GDM1 (cell line): ENCODE measurements at regions not wholly inside any gene's neighbourhood (a gene's known extent, or its start where the extent isn't known, plus 50 kb on each side); places are given as distances from the start of the nearest gene placed in this dataset.
"Not testable (repeated sequence)": the region's sequence is repeated elsewhere in the genome, so short reads cannot be mapped to it uniquely, and the experiment has no call there.

ENCODE experiments used
- DNase-seq: peaks from one replicate; lab custom pipeline; 2025; lab: John Stamatoyannopoulos, UW

- DNase-seq: no peak
Observed at GRCh38 chr6:112659912-112660311, 312.8 kb downstream of the RFPL4B start.

GRCh38 chr6:112660626-112661025 lies 313.5 kb downstream of the RFPL4B start:
- no peak for DNase-seq

GRCh38 chr6:112663698-112664097 lies 316.6 kb downstream of the RFPL4B start:
- no peak for DNase-seq

DNA sequence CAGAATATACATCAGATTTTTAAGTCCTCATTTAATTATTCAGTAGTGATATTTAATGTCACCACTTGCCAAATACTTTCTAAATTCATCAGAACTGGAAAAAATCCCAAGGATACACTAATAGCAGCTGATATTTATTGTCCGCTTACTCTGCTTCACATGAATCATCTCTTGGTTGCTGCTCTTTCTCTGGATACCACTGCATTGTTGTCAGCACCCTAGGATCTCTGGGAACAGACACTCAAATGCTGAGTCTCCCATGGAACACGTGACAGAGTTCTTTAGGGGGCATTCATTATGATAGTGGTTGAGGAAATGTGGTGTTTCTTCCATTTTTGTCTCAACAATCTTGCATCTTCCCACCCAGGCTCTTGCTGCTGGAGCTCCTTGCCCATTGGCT lies 318.0 kb downstream of the RFPL4B start:
- DNase-seq: no peak

DNA sequence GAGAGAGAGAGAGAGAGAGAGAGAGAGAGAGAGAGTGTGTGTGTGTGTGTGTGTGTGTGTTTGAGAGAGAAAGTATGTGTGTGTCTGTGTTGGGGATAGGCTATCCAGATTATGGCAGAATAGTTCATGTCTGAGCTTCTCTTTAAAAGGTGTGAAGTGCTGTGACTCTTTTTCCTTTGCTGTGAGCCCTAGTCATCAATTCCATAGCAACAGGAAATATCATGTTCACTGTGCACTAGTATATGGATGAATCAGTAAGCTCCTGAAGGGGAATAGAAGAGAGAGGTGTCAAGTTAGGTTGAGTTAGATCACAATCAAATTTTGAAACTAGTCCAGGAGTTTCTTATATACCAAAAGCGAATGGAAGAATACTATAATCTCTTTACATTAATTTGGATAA lies 318.7 kb downstream of the RFPL4B start:
- DNase-seq: no peak

DNA sequence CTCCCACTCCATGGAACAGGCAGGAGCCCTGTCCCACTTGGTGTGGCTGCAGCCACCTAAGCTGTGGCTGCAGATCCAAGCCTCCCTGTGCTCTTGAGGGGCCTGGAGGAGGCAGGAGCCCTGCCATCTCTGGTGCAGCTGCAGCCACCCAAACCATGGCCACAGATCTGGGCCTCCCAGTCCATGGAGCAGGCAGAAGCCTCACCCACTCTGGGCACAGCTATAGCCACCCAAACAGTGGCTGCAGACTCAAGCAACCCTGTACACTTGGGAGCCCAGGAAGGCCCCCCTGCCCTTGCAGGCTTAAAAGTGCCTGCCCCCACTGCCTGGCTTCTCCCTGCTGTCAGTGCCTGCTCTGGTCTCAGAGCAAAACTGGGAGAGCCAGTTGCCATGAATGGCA lies 320.3 kb downstream of the RFPL4B start:
- DNase-seq: no peak

DNA sequence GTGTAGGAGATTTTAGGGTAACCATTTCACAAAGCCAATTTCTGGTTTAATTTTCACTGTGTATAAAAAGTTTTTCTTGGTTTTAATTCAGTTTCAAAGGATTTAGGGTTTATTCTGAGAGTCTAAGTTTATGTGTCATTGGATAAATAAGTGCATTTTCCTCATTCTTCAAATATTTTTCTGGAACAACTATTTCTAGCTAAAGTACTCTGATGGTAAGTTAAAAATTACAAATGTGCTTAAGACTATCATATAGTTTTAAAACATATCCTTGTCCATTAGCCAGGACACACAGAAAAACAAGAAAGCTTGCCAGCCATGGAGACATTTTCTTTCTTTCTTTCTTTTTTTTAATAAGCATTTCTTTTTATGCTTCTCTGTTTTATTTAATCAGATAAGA lies 333.0 kb downstream of the RFPL4B start:
- DNase-seq: no peak

DNA sequence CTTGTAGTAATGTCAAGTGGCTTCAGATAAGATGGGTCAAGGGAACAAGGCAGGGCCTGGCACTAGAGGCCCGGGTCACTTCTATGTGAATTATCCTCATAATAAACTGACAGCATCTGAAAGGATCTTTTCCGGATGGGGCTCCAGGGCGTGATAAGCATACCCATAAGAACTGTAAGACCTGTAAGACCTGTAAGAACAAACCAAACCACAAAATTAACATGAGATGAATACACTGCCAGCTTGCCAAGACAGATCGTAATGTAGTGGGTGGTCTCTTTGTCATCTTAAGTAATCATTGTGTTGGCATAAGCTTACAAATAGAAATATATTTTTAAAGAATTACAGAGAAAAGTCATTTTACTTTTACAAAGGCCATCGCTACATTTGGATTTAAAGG lies 334.9 kb downstream of the RFPL4B start:
- DNase-seq: no peak

- no peak for DNase-seq
Observed at GRCh38 chr6:112683106-112683505, 336.0 kb downstream of the RFPL4B start.

DNA sequence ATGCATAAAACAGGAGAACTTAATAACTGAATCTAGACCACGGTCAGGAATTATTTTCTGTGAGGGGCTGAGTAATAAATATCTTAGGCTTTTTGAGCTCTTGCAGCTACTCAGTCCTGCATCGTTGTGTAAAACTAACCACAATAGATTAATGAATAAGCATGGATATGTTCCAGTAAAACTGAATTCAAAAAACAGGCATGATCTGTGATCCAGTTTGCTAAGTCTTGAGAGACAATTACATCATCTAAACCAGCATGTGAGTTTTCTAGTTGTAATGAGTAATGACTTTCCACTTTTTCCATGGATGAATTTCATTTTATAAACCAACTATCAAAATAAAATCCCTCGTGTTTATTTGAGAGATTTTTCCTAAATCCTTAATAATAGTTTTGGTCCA lies 336.8 kb downstream of the RFPL4B start:
- no peak for DNase-seq

DNA sequence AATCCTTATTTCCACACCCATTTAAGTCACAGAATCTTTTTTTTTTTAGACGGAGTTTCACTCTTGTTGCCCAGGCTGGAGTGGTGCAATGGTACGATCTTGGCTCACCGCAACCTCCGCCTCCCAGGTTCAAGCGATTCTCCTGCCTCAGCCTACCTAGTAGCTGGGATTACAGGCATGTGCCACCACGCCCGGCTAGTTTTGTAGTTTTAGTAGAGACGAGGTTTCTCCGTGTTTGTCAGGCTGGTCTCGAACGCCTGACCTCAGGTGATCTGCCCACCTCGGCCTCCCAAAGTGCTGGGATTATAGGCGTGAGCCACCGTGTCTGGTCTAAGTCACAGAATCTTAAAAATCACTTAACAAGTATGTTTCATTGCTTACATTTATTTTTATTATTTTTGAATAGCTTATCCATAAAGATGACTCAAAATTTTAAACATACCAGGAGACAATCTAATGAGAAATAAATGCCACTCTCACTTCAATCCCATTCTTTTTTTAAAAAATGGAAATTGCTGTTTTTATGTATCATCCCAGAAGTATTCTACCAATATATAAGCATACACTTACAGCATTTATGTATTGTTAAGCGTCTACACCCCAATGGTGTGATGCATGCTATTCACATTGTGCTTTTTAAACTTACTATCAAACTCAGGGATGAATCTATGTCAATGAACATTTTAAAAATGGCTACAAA lies 338.5 kb downstream of the RFPL4B start:
- DNase-seq: not testable (repeated sequence)

DNA sequence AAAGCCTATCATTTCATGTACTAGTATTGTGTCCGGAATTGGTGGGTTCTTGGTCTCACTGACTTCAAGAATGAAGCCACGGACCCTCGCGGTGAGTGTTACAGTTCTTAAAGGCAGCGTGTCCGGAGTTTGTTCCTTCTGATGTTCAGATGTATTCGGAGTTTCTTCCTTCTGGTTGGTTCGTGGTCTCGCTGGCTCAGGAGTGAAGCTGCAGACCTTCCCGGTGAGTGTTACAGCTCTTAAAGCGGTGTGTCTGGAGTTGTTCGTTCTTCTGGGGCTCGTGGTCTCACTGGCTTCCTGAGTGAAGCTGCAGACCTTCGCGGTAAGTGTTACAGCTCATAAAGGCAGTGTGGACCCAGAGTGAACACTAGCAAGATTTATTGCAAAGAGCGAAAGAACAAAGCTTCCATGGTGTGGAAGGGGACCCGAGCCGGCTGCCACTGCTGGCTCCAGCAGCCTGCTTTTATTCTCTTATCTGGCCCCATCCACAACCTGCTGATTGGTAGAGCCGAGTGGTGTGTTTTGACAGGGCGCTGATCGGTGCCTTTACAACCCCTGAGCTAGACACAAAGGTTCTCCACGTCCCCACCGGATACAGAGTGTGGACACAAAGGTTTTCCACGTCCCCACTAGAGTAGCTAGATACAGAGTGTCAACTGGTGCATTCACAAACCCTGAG lies 341.5 kb downstream of the RFPL4B start:
- DNase-seq: not testable (repeated sequence)

- not testable (repeated sequence) for DNase-seq
Observed at GRCh38 chr6:112689183-112689858, 342.2 kb downstream of the RFPL4B start.

DNA sequence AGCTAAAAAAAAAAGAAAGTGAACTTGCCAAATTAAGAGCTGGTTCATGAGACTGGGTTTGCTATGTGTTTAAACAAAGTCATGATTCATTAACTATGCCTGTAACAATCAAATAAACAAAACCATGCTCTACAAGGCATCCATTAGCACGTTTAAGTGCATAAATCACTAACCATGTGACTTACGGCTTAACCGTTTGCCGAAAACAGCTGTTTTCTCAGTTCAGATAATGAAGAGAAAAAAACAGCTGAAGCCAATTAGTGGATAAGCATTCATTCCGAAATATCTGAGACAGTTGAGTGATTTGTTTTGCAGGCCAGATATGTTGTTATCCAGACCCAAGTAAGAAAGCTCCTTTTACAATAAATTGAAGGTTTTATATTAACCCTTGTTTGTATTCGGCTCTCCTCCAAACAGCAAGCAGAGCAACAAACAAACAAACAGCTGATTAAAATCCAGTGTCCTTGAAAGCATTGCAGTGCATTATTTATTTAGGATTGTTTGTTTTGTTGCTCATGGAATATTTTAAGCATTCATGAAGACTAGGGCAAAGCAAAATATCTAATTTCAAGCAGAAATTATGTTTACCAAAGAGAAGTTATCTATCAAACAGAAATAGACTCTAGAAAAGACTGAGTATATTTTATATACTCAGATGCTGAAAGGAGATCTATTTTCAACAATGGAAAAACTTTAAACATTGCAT lies 343.5 kb downstream of the RFPL4B start:
- no peak for DNase-seq

- no peak for DNase-seq
Observed at GRCh38 chr6:112691289-112691688, 344.2 kb downstream of the RFPL4B start.

DNA sequence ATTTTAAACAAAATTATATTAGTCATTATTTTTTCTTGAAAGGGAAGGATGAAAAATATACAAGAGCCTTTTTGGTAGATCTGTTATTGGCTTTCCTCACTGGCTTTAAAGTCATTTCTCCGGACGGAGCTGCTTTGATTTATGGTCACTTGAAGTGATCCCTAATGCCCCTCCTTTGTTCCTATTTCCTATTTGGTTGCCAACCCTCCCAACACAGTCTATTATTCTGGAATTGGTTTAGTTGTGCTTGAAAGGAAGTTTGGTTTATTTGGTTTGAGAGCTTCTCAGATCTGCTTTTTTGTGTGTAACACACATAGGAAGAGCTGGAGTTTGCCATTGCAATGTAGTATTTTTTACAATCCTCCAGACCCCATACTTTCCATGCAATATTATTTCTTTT lies 347.9 kb downstream of the RFPL4B start:
- DNase-seq: no peak

GRCh38 chr6:112697265-112697664 lies 350.1 kb downstream of the RFPL4B start:
- DNase-seq: no peak

DNA sequence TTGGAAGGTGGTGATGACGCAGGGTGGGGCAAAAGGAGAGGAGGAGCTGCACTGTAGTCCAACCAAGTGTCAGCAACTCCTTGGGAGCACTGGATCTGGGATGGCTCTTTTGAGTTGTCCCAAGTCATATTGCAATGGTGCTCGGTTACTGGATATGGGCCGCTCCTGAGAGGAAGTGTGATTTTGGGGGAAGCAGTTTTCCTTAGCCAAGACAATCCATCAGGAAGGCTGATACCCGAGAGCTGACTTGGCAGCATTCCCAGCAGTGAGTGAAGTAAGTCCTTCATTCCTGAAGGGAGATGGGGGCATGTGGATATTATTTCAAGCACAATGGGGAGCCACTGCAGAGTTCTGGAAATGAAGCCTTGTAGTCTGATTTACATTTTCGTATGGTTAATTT lies 354.1 kb downstream of the RFPL4B start:
- DNase-seq: no peak

GRCh38 chr6:112710710-112711109 lies 363.6 kb downstream of the RFPL4B start:
- DNase-seq: no peak

DNA sequence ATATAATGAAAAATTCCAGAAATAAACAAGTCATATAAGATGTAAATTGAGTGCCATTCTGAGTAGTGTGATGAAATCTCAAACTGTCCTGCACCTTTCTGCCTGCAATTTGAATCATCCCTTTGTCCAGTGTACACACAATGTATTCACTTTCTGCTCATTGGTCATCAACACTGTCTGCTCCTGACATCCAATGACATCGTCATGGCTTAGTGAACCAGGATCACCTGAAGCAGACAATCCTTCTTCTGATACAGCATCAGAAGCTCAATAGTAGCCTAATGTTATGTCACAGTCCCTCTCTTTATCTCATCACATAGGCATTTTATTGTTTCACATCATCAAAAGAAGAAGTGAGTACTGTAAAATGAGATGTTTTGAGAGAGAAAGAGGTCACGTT lies 366.3 kb downstream of the RFPL4B start:
- DNase-seq: no peak

DNA sequence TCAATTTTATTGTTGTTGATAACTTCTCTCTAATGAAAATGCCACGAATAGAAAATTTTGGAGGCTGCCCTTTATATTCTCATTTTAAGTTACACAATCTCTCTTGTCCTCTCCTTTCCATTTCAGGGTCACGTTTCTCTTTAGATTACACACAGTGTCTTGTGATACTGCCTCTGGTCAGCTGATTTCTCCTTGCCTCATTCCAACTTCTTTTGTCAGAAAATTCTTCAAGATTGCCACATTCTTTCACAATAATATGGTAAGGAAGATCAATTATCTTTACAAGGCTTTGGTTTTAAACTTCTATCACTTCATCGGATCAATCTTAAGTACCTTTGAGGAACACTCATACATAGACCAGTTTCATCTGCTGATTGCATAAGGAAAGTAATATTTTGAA lies 370.3 kb downstream of the RFPL4B start:
- DNase-seq: no peak

DNA sequence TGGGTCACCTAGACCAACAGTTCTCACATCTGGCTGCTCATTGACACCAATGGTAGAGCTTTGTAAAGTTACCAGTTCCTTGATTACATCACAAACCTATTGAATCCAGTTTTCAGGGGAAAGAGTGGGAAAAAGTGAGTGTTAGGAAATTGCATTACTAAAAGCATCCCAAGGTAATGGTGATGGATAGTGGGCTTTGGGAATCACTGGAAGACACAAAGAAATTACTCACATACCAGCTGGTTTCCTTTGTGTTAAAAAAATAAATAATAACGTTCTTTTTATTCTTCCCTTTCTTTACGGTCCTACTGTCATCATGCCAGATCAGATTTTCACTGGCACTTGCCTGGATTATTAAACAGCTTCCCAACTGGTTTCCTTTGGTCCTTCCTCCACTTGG lies 370.7 kb downstream of the RFPL4B start:
- no peak for DNase-seq
